ENCODE measurements at regions not wholly inside any gene's neighbourhood (a gene's known extent, or its start where the extent isn't known, plus 50 kb on each side); places are given as distances from the start of the nearest gene placed in this dataset.

DNA sequence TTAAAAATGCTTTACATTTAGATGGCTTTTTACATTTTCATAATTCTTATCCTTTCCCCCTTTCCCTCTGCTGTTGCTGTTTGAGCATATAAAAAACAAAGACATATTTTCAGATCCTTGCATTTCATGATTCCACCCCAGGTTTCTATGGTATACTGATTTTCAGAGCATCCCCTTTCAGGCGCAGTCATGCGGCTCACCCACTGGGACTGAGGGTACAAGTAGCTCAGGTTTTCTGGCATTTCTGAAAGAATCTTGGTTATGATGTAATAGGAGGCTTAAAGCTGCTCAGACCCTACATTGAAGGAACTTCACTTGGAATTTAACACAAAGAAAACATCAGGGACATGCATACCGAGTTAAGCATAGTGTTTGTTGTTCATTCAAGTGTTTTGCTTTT, 310.8 kb downstream of the ETAA1 start:
- no peak for DNase-seq (ENCODE audit: low spot score)

DNA sequence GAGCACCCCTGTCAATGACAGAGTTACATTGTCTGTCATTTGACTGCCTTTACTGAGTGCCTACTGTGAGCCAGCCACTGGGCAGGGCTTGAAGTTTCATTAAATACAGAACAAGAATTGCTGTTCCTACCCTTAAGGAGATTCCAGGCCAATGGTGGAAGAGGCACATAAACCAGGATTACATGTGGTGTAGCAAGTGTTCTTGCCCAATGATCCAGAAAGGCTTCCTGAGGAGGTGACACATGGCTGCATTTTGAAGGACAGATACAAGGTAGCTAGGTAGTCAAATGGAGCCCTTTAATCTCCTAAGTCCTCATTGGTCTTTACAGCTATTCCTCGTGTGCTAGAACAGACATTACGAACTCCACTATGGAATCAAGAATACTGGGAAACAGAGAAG, 312.7 kb downstream of the ETAA1 start:
- DNase-seq (ENCODE audit: low spot score), result no peak

DNA sequence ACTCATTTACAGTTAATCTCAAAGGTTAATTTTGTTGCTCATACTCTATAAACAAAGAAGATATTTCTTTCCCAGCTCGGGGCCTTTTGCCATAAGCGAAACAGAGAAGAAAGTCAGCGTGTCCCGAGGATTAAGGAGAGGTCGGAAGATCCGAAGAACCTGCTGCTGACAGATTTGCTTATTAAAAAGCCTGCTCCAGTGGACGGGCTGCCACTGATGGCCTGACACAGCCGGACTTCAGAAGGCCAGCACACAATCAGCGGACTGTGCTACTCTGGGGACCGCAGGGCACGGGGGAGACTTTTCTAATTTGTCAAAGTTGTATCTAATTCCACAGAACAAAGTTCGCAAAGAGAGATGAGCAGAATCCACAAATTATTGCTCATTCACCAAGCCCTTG, 315.4 kb downstream of the ETAA1 start:
- no peak for DNase-seq (ENCODE audit: low spot score)

DNA sequence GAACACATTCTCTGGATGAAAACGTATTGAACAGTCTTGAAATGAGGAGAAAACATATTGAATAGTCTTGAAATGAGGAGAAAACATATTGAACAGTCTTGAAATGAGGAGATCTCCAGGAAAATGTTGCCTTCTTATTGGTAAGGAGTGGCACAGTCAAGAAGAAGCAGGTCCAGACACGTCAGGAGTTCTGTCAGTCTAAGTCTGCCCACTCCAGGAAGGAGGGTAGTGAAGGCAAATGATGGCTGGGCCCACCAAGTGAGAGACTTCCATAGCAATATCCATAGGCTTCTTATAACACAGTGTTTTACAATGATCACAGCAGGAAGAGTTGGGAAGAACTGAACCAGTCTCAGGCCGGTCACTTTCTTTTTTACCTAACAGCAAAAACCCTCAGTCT, 316.2 kb downstream of the ETAA1 start:
- no peak for DNase-seq (ENCODE audit: low spot score)

DNA sequence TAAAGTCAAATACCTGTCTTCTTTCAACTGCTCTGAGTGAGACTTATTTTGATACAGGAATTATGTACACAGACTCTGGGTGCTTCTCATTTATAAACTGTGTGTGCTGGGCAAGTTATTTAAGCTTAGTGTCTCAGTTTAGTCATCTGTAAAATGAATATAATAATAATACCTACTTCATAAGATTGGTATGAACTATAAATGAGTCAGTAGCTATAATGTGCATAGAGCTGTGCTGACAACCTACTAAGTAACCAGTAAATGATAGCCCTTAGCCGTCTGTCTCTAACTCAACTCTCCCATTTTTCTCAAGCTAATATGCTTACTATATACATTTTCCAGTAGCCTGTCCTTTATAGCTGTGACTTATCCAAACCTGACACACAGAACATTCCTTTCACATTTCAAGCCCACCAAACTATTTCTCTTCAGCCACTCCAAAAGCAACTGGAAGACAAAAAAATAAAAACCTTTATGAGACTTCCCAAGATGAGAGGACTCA, 319.8 kb downstream of the ETAA1 start:
- no peak for DNase-seq (ENCODE audit: low spot score)

DNA sequence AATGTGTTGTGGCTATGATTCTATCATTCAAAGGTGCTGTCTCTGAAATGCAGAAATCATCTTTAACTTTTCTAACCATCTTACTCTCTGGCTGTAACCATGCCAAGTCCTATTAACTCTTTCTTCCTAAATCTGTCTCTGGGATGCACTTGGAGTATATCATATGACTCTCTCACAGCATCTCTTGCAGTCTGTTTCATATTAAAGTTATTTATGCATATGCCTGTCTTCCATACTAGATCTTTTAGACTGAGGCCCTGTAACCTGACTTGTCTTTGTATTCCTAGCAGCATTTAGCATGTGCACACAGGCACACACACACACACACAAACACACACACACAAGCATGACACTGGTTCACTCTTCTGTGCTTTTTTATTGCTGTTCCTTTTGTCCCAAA, 320.6 kb downstream of the ETAA1 start:
- no peak for DNase-seq (ENCODE audit: low spot score)

DNA sequence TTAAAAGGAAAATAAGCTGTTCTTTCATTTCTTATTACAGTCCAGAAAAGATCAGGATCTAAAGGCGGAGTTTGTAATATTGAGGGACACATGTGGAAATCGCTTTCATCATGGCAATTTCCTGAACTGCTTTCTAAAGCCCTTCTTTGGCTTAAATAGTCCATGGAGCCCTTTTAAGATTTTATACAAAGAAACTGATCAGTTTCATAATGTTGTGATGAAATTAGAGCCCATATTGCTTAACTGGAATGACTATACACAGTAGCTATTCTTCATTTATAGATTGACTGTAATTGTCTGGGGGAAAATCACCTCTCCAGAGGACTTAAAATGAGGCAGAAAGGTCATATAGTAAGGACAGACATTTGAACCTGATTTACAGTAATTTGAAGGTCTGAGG, 322.2 kb downstream of the ETAA1 start:
- no peak for DNase-seq (ENCODE audit: low spot score)

DNA sequence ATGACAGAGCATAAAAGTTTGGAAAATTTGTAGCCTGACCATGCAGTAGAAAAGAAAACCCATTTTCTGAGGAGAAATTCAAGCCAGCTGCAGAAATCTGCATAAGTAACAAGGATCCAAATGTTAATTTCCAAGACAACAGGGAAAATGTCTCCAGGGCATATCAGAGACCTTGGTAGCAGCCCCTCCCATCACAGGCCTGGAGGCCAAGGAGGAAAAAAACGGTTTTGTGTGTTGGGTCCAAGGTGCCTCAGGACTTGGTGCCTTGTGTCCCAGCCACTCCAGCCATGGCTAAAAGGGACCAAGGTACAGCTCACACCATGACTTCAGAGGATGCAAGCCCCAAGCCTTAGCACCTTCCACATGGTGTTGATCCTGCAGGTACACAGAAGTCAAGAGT, 324.4 kb downstream of the ETAA1 start:
- no peak for DNase-seq (ENCODE audit: low spot score)

DNA sequence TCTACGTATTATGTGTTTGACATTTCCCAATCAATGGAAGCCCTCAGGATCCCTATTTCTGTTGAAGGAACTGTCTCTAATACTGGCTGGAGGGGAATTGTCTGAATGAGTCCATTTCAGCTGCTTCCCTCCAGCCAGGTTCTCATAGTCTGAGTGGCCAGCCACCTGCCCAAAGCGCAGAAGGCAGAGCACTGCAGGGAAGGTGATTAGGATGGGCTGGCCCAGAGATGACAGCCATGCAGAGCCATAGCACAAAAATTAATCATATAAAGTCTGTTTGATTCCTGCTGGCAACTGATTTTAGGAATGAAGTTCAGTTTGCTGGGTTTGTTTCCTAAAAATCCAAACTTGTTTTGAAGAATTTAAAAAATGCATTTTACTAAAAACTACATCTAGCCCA, 327.1 kb downstream of the ETAA1 start:
- DNase-seq (ENCODE audit: low spot score), result no peak

DNA sequence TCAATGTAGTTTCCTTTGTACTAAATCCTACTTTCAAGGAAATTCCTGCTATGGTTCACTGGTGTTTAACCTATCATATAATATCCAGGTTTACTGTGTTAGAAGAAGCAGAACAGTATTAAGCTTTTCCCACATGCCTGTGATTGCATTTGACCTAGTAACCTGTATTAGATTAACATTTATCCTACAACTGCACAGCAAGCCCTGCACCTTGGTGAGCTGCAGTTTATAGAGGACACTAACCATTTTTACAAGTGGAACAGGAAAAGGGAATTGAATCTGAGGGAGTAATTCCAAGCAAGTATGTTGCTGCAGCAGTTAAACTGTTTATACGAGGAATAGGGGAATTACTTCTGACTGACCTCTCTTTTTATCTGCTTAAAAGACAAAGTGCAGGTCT, 328.6 kb downstream of the ETAA1 start:
- no peak for DNase-seq (ENCODE audit: low spot score)

DNA sequence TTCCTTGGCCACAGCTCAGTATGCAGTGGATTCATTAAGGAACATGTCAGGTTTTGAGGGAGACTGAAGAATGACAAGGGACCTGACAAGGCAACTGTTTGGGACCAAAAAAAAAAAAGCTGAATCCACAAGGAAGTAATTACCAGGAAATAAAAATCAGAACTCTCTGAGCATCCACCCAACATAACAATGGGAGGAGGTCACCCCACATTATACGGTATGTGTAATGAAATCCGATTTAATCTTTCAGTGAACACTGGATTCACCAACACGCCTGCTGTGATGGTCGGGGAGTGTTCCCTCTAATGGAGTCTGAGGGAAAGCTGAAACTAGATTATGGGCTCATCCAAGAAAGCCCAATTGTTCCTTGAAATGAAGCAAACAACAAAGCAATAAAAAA, 329.3 kb downstream of the ETAA1 start:
- no peak for DNase-seq (ENCODE audit: low spot score)

DNA sequence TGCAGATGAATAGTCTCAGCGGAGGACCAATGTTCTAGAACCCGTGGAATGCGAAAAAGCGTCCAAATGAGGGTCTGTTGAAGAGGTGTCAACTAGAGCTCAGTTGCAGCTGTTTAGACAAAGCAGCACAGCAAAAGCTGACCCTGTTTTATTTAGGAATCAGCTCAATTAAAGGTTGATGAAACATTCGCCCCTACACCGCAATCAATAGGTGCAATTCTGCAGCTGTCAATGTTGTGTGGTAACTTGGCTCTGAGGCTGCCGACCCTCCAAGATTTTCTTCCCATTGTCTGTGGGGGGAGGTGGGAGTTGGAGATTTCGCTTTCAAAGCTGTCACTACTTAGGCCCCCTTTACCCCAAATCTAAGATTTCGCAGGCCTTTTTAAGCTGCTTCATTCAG, 330.0 kb downstream of the ETAA1 start:
- no peak for DNase-seq (ENCODE audit: low spot score)

DNA sequence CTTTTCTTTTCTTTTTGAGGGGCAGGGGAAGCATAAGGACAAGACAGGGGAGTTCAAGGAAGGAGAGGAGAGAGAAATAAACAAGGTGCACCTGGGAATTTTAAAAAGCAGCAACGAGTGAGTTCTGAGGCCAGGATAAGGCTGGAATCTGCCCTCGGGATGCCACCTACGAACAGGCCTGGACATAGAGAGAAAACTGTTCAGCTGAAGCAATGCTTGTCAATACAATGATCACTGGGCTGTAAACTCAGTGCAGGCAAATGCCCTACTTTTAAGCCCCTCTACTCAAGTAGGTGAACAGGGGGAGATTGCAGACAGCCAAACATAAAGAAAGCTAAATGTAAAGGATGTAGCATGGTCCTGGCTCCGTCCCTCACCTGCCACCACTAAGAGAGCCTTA, 330.5 kb downstream of the ETAA1 start:
- DNase-seq (ENCODE audit: low spot score), result no peak

DNA sequence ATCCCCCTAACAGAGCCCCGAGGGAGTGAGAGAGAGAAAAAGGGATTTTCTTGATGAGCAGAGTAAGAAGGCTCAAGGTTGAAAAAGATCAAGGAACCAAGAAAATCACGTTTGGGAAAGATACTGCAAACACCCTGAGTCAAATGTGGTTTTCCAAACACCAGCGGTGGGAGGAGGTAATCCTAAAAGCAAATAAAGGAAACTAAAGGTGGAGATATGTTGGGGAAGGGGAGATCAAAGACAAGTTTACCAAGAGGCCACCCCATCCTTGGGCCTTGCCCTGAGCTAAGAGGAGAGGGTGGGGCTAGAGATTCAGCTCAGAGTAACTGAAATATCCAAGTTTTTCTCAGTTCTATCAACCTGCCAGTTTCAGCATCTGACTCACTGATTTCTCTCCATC, 332.3 kb downstream of the ETAA1 start:
- no peak for DNase-seq (ENCODE audit: low spot score)

DNA sequence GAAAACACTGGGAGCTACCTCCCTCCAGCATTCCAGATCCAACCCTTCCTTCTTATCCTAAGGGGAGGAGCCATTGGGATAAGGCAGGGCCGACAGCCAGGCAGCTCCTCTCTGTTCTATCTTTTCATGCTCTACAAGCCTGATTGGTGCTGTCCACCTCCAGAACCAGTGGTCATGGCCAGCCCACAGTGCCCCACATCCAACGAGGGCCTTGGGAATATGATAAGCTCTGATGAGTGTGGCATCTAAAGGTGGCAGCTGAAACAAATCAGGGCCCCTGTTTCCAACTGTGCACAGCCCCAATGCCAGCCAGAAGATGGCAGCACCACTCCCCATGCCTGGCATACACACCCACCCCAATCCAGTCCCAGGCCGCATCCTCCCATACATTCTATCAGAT, 329.3 kb downstream of the C1D start:
- DNase-seq (ENCODE audit: low spot score), result no peak

DNA sequence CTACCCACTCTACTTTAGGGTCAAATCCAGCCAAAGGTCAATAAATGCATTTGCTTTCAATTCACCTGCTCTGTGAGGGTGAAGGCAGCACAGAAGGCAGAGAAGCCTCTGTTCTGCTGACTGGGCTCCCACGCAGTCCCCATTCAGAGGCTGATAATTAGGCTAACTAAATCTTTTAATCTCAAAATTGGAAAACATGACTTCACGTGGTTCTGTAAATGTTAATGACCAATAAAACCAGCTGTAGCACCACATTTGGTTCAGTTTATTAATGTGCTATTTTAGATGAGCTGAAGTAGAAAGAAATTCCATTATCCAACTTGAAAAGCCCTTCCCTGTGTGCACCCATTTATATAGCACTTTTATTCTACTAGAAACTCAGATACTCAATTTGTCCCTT, 310.6 kb downstream of the C1D start:
- DNase-seq (ENCODE audit: low spot score), result no peak

DNA sequence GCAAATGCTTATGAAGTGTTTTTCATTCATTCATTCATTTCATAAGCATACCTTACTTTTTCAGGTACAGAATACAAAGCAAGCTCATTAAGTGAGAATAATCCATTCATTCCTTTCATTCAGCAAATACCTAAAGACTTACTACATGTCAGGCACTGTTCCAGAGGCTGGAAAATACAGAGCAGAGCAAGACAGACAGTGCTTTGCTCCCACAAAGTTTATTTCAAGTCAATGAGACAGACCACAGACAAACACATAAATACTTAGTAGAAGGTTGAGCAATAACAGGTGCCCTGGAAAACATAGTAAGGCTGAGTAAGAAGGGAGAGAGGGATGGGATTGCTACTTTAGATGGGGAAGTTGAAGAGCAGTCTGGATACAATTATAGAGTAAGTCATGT, 309.8 kb downstream of the C1D start:
- DNase-seq (ENCODE audit: low spot score), result no peak

DNA sequence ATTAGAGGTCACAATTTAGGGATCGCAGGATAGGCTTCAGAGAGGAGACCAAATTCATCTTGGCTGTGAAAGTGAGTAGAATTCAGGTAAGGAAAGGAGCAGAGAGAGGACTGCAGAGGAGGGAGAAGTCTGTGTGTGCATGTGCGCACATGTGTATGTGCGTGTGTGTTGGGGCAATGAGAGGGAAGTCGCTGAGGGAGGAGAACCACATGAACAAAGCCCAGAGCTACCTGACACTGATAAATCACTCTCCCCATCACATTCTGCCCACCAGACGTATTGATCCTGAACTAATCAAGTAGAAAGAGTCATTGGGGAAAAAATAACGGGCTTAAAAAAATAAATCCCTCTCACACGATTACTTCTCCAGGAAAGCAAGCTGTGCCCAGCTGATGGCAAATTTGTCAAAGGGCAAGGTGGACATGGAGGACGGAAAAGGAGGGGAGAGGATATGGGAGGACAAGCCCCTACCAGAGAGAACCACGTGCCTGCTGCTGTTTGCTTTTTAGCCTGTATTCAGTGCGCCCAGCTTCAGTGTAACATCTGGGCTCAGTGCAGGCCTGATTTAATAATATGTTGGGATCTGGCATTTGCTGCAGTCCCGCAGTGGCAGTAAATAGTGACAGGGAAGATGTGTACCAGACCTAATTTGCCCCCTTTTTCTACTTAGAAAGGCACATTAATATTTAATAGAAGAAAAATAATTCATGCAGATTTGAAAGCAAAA, 307.5 kb downstream of the C1D start:
- no peak for DNase-seq (ENCODE audit: low spot score)

DNA sequence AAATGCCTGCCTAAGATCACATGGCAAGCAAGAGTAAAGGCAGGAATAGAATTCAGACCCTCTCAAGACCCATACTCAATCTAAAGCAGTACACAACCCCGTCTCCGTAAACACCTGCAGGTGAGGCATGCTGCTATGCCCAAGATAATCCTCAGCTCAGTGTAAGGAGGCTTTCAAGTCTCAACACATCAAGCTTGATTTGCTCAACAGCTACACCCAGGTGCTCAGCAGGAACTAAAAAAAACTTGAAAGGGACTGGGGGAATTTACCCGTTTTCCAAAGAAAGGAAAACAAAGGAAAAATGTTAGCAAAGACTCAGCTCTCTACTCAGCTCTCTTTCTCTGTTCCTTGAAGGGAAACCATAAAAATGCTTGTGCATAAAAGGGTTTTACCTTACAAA, 301.8 kb downstream of the C1D start:
- DNase-seq (ENCODE audit: low spot score), result no peak

DNA sequence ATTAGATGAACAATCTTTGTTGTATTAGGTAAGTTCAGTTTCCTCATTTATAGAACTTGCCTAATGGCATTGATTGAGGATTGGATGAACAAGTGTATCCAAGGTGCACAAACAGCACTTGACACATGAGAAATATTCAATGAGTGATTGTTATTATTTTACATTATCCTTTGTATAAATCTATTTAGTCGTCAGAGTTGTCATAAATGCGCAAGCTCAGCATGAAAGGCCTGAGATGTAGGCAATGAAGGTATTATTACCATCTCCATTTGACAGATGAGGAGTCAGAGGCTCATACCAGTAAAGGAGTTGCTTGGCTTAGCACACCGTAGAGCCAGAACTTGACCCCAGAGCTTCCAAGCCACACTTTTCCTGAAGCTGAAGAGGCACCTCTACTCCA, 291.4 kb downstream of the C1D start:
- no peak for DNase-seq (ENCODE audit: low spot score)

DNA sequence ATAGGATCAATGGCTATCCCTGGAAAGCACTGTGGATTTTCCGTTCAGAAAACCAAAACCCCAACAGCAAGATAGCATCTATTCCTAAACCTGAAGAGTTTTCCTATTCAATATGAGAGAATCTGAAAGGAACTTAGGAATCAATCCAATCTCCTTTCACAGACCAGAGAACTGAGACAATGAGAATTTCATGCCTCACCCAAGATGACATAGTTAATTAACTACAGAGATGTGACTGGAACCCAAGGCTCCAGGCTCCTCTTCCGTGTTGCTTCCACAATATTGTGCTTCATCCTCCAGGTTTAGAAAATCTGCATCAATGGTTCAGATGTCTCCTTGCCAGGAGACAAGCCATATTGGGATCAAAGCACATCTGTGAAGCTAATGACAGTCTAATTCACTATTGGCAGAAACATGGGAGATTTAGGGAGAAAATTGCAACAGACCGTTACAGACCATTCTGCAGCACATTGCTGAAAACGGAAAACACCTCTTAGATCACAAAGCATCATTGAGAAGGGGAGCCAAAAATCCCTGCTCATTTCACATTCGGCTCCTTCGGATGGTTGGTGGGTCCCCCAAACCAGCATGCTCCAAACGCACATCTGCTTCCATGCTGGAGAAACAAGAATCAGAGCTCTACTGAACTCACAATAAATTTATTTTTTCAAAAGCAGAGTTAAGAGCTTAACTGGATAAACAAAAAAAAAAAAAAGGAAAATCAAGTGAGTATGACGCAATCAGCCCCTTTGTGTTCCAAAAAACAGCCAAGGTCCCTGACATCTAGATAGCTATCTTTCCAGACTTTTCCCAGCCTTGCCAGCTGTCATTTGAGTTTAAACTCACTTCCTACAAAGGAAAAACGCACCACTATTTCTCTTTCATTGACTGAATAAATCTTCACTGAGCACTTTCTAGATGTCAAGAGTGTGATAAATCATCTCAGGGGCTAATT, 290.3 kb downstream of the C1D start:
- no peak for DNase-seq (ENCODE audit: low spot score)

DNA sequence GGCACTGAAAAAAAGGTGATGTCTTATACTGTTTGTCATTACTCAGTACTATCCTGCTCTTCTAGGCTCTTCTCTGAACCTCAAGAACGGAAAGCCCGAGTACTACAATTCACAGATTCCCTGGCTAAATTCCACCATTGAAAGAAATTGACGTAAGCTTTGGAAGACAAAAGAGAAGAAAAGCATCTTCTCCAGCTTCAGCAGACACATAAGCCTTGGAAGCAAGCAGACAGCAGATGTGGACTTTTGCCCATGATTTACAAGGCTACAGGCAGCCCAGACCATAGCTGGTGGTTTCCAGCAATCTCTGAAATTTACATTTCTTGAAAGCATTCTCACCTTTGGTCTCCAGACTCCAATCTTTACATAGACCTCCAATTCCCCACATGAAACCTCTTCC, 289.0 kb downstream of the C1D start:
- DNase-seq (ENCODE audit: low spot score), result no peak

DNA sequence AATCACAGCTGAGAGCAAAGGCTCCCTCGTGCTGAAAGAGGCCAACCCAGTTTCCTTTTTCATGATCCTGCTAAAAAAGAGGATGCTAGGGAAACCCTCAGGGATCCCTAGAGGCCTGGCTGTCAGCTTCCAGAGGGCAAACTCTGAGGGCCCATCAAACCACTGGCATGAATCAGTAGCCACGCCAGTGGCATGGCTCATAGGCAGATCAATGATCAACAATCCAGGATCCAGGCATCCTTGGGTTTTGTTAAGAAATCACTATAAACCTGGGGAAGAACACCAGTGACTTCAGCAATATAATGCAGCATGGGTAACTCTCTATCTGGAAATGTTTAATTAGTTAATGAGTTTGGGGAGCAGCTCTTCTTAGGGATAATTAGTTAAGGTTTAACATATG, 286.5 kb downstream of the C1D start:
- no peak for DNase-seq (ENCODE audit: low spot score)
